ENCODE measurements at regions not wholly inside any gene's neighbourhood (a gene's known extent, or its start where the extent isn't known, plus 50 kb on each side); places are given as distances from the start of the nearest gene placed in this dataset.

- no peak for TF ChIP-seq CTCF (IDR thresholded peaks at IDR 0.05)
- no peak for ATAC-seq (ENCODE audit: low FRiP score)
- DNase-seq (ENCODE audit: low spot score), result no peak
Observed at GRCh38 chr5:60334281-60334713, 365.7 kb downstream of the DEPDC1B start.

- DNase-seq (ENCODE audit: low spot score) (no peak), ATAC-seq (ENCODE audit: low FRiP score) (no peak)
- TF ChIP-seq CTCF (IDR thresholded peaks at IDR 0.05), result no peak
Observed at GRCh38 chr5:60333005-60333571, 366.9 kb downstream of the DEPDC1B start.

- ATAC-seq (ENCODE audit: low FRiP score) (no peak), DNase-seq (ENCODE audit: low spot score) (no peak)
- no peak for TF ChIP-seq CTCF (IDR thresholded peaks at IDR 0.05)
Observed at GRCh38 chr5:60332244-60333004, 367.5 kb downstream of the DEPDC1B start.

- ATAC-seq (ENCODE audit: low FRiP score) (no peak), DNase-seq (ENCODE audit: low spot score) (no peak)
- TF ChIP-seq CTCF (IDR thresholded peaks at IDR 0.05), result no peak
Observed at GRCh38 chr5:60330236-60330635, 369.7 kb downstream of the DEPDC1B start.

- DNase-seq (ENCODE audit: low spot score), result no peak
- no peak for TF ChIP-seq CTCF (IDR thresholded peaks at IDR 0.05)
- ATAC-seq (ENCODE audit: low FRiP score), result no peak
Observed at GRCh38 chr5:60325870-60326269, 374.1 kb downstream of the DEPDC1B start.

- no peak for ATAC-seq (ENCODE audit: low FRiP score)
- TF ChIP-seq CTCF (IDR thresholded peaks at IDR 0.05), result no peak
- no peak for DNase-seq (ENCODE audit: low spot score)
Observed at GRCh38 chr5:60323596-60323995, 376.4 kb downstream of the DEPDC1B start.

- DNase-seq (ENCODE audit: low spot score) (no peak), ATAC-seq (ENCODE audit: low FRiP score) (no peak)
- no peak for TF ChIP-seq CTCF (IDR thresholded peaks at IDR 0.05)
Observed at GRCh38 chr5:60312098-60312497, 387.9 kb downstream of the DEPDC1B start.

All from omental fat pad (tissue), 3 donors.